IPS-15b (cell line): ENCODE measurements at regions not wholly inside any gene's neighbourhood (a gene's known extent, or its start where the extent isn't known, plus 50 kb on each side); places are given as distances from the start of the nearest gene placed in this dataset.

Source experiments
- H3K27me3 ChIP-seq: one replicate; pipeline ENCODE4 v1.6.1; 2013; ENCODE audit warnings: low read length; ENCODE audit not compliant: control insufficient read depth, insufficient read depth
- H3K36me3 ChIP-seq: one replicate; pipeline ENCODE4 v1.6.1; 2013; ENCODE audit warnings: low read length; ENCODE audit not compliant: control insufficient read depth, insufficient read depth
- H3K4me1 ChIP-seq: one replicate; pipeline ENCODE4 v1.6.1; 2013; ENCODE audit warnings: mild to moderate bottlenecking, low read length; ENCODE audit not compliant: control insufficient read depth, insufficient read depth
- H3K4me3 ChIP-seq: one replicate; pipeline ENCODE4 v1.5.1; 2013; ENCODE audit warnings: low read depth, low read length
- H3K9ac ChIP-seq: one replicate; pipeline ENCODE4 v1.6.1; 2013; ENCODE audit warnings: low read depth, mild to moderate bottlenecking, low read length
- H3K9me3 ChIP-seq: one replicate; pipeline ENCODE4 v1.6.1; 2013; ENCODE audit warnings: mild to moderate bottlenecking, low read length; ENCODE audit not compliant: control insufficient read depth, insufficient read depth

- no peak overlapping the region for H3K4me3 ChIP-seq
- no peak overlapping the region for H3K9ac ChIP-seq
- no peaks in the 10 kb centered on the region for H3K36me3 ChIP-seq
- H3K9me3 ChIP-seq, result no peaks in the 10 kb centered on the region
- H3K27me3 ChIP-seq, result no peaks in the 10 kb centered on the region
- H3K4me1 ChIP-seq, result no peaks in the 10 kb centered on the region
Observed at GRCh38 chr5:163759000-163759704, 253.7 kb downstream of the MAT2B start.

- H3K4me3 ChIP-seq, result no peak overlapping the region
- no peaks in the 10 kb centered on the region for H3K27me3 ChIP-seq
- H3K36me3 ChIP-seq, result no peaks in the 10 kb centered on the region
- no peaks in the 10 kb centered on the region for H3K4me1 ChIP-seq
- H3K9me3 ChIP-seq, result no peaks in the 10 kb centered on the region
- H3K9ac ChIP-seq, result no peak overlapping the region
Observed at GRCh38 chr5:163760498-163760897, 255.1 kb downstream of the MAT2B start.

DNA sequence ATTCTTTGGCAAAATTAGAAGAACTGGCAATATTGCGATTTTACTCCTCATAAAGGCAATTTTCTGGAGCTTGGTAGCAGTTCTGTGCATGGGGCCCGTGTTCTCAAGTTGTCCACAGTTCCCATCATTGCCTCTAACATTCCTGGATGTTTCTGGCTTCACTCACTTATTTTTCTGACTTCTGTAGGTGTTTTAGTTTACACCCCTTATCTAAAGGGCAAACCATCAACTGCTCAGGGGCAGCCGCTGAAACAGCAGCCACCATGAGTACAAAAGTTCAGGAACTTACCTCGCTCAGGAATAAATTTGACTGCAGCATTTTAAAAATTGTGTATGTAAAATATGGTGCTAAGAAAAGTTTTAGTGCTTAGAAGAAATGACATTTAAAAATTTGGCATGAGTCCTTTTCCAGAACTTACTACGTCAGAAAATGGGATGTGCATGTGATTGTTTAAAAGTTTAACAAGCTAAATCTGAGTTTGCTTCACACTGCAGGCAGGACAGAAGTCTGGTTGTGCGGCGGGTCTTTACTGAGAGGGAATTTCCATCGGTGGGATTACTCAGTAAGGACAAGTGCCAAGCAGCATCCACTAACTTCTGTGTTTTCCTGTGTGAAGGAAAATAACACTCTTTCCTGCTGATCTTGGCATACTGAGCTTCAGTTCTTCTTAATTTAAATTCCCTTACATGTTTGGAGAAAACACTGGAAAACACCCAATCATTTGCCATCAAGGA, 261.7 kb downstream of the MAT2B start:
- Histone ChIP-seq H3K9ac (no peak overlapping the region), H3K27me3 (no peaks in the 10 kb centered on the region), H3K9me3 (no peaks in the 10 kb centered on the region), H3K4me1 (no peaks in the 10 kb centered on the region), H3K4me3 (no peak overlapping the region), H3K36me3 (no peaks in the 10 kb centered on the region)

DNA sequence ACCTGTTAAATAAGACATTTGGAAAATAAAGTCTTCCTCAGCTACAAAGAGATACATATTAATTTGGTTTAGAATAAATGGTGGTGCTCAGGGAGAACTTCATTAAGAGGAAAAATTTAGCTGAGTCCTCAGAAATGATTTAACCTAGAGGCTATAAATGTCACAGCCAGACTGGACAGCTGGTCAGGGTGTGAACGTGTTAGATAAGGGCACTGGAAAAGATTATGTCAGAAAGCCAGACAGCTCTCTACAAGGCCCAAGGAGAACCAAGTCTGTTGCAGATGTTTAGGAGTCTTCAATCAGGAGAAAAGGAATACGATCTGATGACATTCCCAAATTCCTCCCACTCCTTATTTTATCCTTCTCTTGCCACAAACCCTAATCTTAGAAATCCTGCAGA, 265.2 kb downstream of the MAT2B start:
- Histone ChIP-seq H3K36me3 (no peaks in the 10 kb centered on the region), H3K4me1 (no peaks in the 10 kb centered on the region), H3K4me3 (no peak overlapping the region), H3K9me3 (no peaks in the 10 kb centered on the region), H3K27me3 (no peaks in the 10 kb centered on the region), H3K9ac (no peak overlapping the region)

- H3K9ac ChIP-seq, result no peak overlapping the region
- no peaks in the 10 kb centered on the region for H3K4me1 ChIP-seq
- no peaks in the 10 kb centered on the region for H3K36me3 ChIP-seq
- no peak overlapping the region for H3K4me3 ChIP-seq
- H3K9me3 ChIP-seq, result no peaks in the 10 kb centered on the region
- no peaks in the 10 kb centered on the region for H3K27me3 ChIP-seq
Observed at GRCh38 chr5:163772241-163772640, 266.8 kb downstream of the MAT2B start.

- Histone ChIP-seq H3K9me3 (no peaks in the 10 kb centered on the region), H3K9ac (no peak overlapping the region), H3K36me3 (no peaks in the 10 kb centered on the region), H3K4me3 (no peak overlapping the region), H3K4me1 (no peaks in the 10 kb centered on the region), H3K27me3 (no peaks in the 10 kb centered on the region)
Observed at GRCh38 chr5:163772644-163773043, 267.2 kb downstream of the MAT2B start.

- no peak overlapping the region for H3K9ac ChIP-seq
- H3K27me3 ChIP-seq, result no peaks in the 10 kb centered on the region
Observed at GRCh38 chr5:163773226-163773625, 267.8 kb downstream of the MAT2B start.

GRCh38 chr5:163789870-163790269, 284.5 kb downstream of the MAT2B start:
- Histone ChIP-seq H3K4me1 (no peaks in the 10 kb centered on the region), H3K9ac (no peak overlapping the region), H3K36me3 (no peaks in the 10 kb centered on the region), H3K4me3 (no peak overlapping the region), H3K27me3 (no peaks in the 10 kb centered on the region), H3K9me3 (no peaks in the 10 kb centered on the region)

More at GRCh38 chr5:163773226-163773625, 267.8 kb downstream of the MAT2B start:
- H3K9me3 ChIP-seq, result no peaks in the 10 kb centered on the region
- H3K36me3 ChIP-seq, result no peaks in the 10 kb centered on the region
- no peaks in the 10 kb centered on the region for H3K4me1 ChIP-seq
- no peak overlapping the region for H3K4me3 ChIP-seq

DNA sequence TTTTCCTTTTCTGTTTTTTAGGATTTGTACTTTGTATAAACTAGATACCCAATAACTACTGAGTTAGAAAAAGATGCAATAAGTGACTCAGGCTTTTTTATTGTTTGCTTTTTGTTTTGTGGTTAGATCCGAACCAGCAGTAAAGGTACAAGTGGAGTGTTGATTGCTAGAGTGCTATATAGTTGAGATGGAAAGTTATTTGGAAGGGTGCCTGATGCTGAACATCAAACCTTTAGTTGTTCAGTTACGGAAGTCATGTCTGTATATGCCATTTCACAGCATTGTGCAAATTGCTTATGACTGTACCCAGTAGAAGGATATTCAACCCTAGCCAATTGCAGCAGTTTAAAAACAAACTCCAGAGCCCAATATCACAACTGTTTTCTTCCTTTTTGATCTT, 285.1 kb downstream of the MAT2B start:
- Histone ChIP-seq H3K27me3 (no peaks in the 10 kb centered on the region), H3K9me3 (no peaks in the 10 kb centered on the region), H3K36me3 (no peaks in the 10 kb centered on the region), H3K9ac (no peak overlapping the region), H3K4me1 (no peaks in the 10 kb centered on the region), H3K4me3 (no peak overlapping the region)

DNA sequence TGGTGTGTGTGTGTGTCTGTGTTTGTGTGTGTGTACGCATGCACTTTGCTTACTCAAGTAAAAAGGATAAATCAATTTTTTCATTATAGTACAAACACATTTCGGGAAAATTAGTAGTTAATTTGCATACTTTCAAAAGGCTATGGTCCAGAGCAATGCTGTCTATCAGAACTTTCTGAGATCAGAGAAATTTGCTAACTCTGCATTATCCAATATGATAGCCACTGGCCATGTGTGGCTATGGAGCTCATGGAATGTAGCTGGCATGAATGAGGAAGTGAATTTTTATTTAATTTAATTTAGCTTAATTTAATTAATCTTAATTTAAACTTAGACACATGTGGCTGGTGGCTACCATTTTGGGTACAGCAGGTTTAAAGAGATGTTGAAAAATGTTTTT, 289.6 kb downstream of the MAT2B start:
- Histone ChIP-seq H3K4me1 (no peaks in the 10 kb centered on the region), H3K27me3 (no peaks in the 10 kb centered on the region), H3K4me3 (no peak overlapping the region), H3K9me3 (no peaks in the 10 kb centered on the region), H3K36me3 (no peaks in the 10 kb centered on the region), H3K9ac (no peak overlapping the region)

- Histone ChIP-seq H3K4me1 (no peaks in the 10 kb centered on the region), H3K27me3 (no peaks in the 10 kb centered on the region), H3K9ac (no peak overlapping the region), H3K36me3 (no peaks in the 10 kb centered on the region), H3K4me3 (no peak overlapping the region), H3K9me3 (no peaks in the 10 kb centered on the region)
Observed at GRCh38 chr5:163807781-163808180, 302.4 kb downstream of the MAT2B start.

- H3K4me3 ChIP-seq, result no peak overlapping the region
- H3K9ac ChIP-seq, result no peak overlapping the region
- no peaks in the 10 kb centered on the region for H3K4me1 ChIP-seq
- no peaks in the 10 kb centered on the region for H3K36me3 ChIP-seq
- no peaks in the 10 kb centered on the region for H3K9me3 ChIP-seq
- H3K27me3 ChIP-seq, result no peaks in the 10 kb centered on the region
Observed at GRCh38 chr5:163809473-163809872, 304.1 kb downstream of the MAT2B start.
